HCT116 (cell line): ENCODE measurements at regions not wholly inside any gene's neighbourhood (a gene's known extent, or its start where the extent isn't known, plus 50 kb on each side); places are given as distances from the start of the nearest gene placed in this dataset.

ENCODE experiments used
- CEBPB ChIP-seq: IDR thresholded peaks from 2 replicates; pipeline ENCODE4 v1.6.1; 2012; ENCODE audit warnings: low read depth
- EZH2 ChIP-seq: fragments of 200-600 bp; sonication (generic); IDR thresholded peaks from 2 replicates; pipeline ENCODE4 v1.6.1; 2017; ENCODE audit warnings: antibody characterized with exemption, mixed run types
- EZH2phosphoT487 ChIP-seq: fragments of 200-600 bp; IDR thresholded peaks from 2 replicates; pipeline ENCODE4 v1.6.1; 2018; ENCODE audit warnings: antibody characterized with exemption, borderline replicate concordance
- POLR2A ChIP-seq: IDR thresholded peaks from 2 replicates; pipeline ENCODE4 v1.7.0; 2011; ENCODE audit warnings: borderline replicate concordance; ENCODE audit not compliant: insufficient read depth, insufficient read length; ENCODE audit errors: extremely low read depth
- ZNF274 ChIP-seq: fragments of 200-500 bp; sonication (Bioruptor generic); IDR thresholded peaks from 2 replicates; pipeline ENCODE4 v1.6.1; 2014; ENCODE audit warnings: mild to moderate bottlenecking, low read depth, low read length, inconsistent platforms
- TF ChIP-seq, protein P1 (sequence below): IDR thresholded peaks from 2 replicates; pipeline ENCODE4 v1.6.1; 2012
- TF ChIP-seq, protein P2 (sequence below), 3 experiments: fragments of 200-600 bp in 1 of 3; sonication (generic) in 1 of 3; IDR thresholded peaks in 2 of 3; conservative IDR thresholded peaks in 1 of 3; 2 replicates each; pipeline ENCODE4 v1.5.1; 2012 to 2017; ENCODE audit warnings: low read depth in 2 of 3, low read length in 2 of 3, antibody characterized with exemption in 1 of 3, borderline replicate concordance in 1 of 3, control low read depth in 1 of 3, mild to moderate bottlenecking in 1 of 3, mixed read lengths in 1 of 3, mixed run types in 1 of 3, moderate library complexity in 1 of 3; ENCODE audit not compliant: insufficient read depth in 1 of 3

DNA sequence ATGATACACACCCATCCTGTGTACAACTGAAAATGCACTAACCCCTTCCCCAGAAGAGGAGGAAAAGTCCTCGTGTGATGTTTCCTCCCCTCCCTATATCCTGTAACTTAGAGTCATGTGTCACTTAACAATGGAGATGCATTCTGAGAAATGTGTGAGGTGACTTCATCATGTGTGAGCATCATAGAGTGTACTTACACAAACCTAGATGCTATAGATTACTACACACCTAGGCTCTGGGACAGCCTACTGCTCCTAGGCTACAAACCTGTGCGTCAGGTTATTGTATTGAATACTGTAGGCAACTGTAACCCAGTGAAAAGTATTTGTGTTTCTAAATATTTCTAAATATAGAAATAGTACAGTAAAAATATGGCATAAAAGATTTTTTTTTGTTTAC, 98.6 kb upstream of the FAM180A start:
- TF ChIP-seq, protein P1, sequence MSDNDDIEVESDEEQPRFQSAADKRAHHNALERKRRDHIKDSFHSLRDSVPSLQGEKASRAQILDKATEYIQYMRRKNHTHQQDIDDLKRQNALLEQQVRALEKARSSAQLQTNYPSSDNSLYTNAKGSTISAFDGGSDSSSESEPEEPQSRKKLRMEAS, result no peak
- TF ChIP-seq POLR2A (no peak), ZNF274 (no peak), EZH2phosphoT487 (no peak), EZH2 (no peak), CEBPB (no peak)
- TF ChIP-seq, protein P2, sequence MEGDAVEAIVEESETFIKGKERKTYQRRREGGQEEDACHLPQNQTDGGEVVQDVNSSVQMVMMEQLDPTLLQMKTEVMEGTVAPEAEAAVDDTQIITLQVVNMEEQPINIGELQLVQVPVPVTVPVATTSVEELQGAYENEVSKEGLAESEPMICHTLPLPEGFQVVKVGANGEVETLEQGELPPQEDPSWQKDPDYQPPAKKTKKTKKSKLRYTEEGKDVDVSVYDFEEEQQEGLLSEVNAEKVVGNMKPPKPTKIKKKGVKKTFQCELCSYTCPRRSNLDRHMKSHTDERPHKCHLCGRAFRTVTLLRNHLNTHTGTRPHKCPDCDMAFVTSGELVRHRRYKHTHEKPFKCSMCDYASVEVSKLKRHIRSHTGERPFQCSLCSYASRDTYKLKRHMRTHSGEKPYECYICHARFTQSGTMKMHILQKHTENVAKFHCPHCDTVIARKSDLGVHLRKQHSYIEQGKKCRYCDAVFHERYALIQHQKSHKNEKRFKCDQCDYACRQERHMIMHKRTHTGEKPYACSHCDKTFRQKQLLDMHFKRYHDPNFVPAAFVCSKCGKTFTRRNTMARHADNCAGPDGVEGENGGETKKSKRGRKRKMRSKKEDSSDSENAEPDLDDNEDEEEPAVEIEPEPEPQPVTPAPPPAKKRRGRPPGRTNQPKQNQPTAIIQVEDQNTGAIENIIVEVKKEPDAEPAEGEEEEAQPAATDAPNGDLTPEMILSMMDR (IDR thresholded peaks at IDR 0.05 in 2 of 3, conservative IDR thresholded peaks at IDR 0.05 in 1 of 3; ENCODE audit: borderline replicate concordance in 1 of 3, insufficient read depth in 1 of 3, low read depth in 2 of 3, low read length in 2 of 3), result no peak
